K562 (cell line): ENCODE measurements at regions not wholly inside any gene's neighbourhood (a gene's known extent, or its start where the extent isn't known, plus 50 kb on each side); places are given as distances from the start of the nearest gene placed in this dataset.

Source experiments
- ATAC-seq: fragments of 200-7000 bp; cut with Tn5 transposase; 3 replicates; pipeline ENCODE4 v1.9.1; 2020; ENCODE audit warnings: moderate library complexity
- BruUV-seq: library from RNA; stranded (reverse); fragments of 400-500 nt; replicated peaks from 2 replicates; lab custom pipeline; 2021; lab: Mats Ljungman, UMichigan
- CTCF ChIA-PET: fragments of 300-600 bp; formaldehyde crosslinking; extraction: SDS; loops from one replicate; lab custom pipeline; 2021; ENCODE audit warnings: low intra/inter-chr PET ratio; lab: Yijun Ruan, JAX
- POLR2A ChIA-PET: fragments of 300-600, 350-650 bp; sonication (Branson Sonifier 250); formaldehyde crosslinking; extraction: SDS; loops from one replicate; lab custom pipeline; 2021; ENCODE audit warnings: antibody characterized with exemption, inconsistent platforms; lab: Yijun Ruan, JAX
- DNase-seq, 4 experiments: peaks; one replicate each; pipeline versions ENCODE4 v3.0.0 to v3.0.0-alpha.2; 2011 to 2018; ENCODE audit warnings: low spot score in 3 of 4, mixed read lengths in 3 of 4; ENCODE audit errors: extremely low read depth in 1 of 4
- FAIRE-seq: peaks from 2 replicates; lab custom pipeline; 2011; peaks lifted over from hg19 to GRCh38; lab: Jason Lieb, UNC
- H2AFZ ChIP-seq: 2 replicates; pipeline ENCODE4 v1.6.0; 2011; ENCODE audit warnings: low read depth, low read length, control low read depth, inconsistent platforms
- H3K27ac ChIP-seq: fragments of 200-600 bp; 3 replicates; pipeline ENCODE4 v1.8.0; 2011; ENCODE audit warnings: low read depth, mild to moderate bottlenecking, control low read depth, inconsistent platforms, low read length, moderate library complexity, mixed read lengths; ENCODE audit errors: extremely low read depth
- H3K27me3 ChIP-seq, 2 experiments: fragments of 300-600 bp in 1 of 2; 2 replicates in 1 of 2; 3 replicates in 1 of 2; pipeline versions ENCODE4 v1.6.0 to v1.8.0; 2011; ENCODE audit warnings: inconsistent platforms in 2 of 2, low read length in 2 of 2, mild to moderate bottlenecking in 1 of 2, mixed read lengths in 1 of 2, moderate library complexity in 1 of 2; ENCODE audit not compliant: control insufficient read depth in 2 of 2, insufficient read depth in 2 of 2
- H3K36me3 ChIP-seq: fragments of 300-600 bp; 3 replicates; pipeline ENCODE4 v1.8.0; 2011; ENCODE audit warnings: mild to moderate bottlenecking, low read length, inconsistent platforms; ENCODE audit not compliant: control insufficient read depth, insufficient read depth
- H3K4me1 ChIP-seq, 2 experiments: fragments of 200-600 bp in 1 of 2; replicated peaks in 1 of 2; 2 replicates in 1 of 2; 3 replicates in 1 of 2; pipeline versions ENCODE4 v1.5.1 to v1.8.0; 2011; ENCODE audit warnings: inconsistent platforms in 2 of 2, low read length in 2 of 2, mild to moderate bottlenecking in 1 of 2, mixed read lengths in 1 of 2, moderate library complexity in 1 of 2; ENCODE audit not compliant: control insufficient read depth in 2 of 2, insufficient read depth in 2 of 2
- H3K4me2 ChIP-seq: 2 replicates; pipeline ENCODE4 v1.6.1; 2011; ENCODE audit warnings: low read length, control low read depth, inconsistent platforms, mixed read lengths; ENCODE audit not compliant: insufficient read depth
- H3K4me3 ChIP-seq: fragments of 200-600 bp; sonication (generic), shearing (Covaris generic); 2 replicates; pipeline ENCODE4 v1.5.1; 2016; ENCODE audit warnings: control low read depth, inconsistent platforms
- H3K79me2 ChIP-seq: fragments of 200-600 bp; 3 replicates; pipeline ENCODE4 v1.8.0; 2011; ENCODE audit warnings: low read length, inconsistent platforms; ENCODE audit not compliant: control insufficient read depth, insufficient read depth
- H3K9ac ChIP-seq, 2 experiments: 2 replicates each; pipeline versions ENCODE4 v1.6.0 to v1.6.1; 2011; ENCODE audit warnings: low read depth in 2 of 2, low read length in 2 of 2, control low read depth in 1 of 2, inconsistent platforms in 1 of 2, mild to moderate bottlenecking in 1 of 2, mixed read lengths in 1 of 2; ENCODE audit not compliant: insufficient read depth in 1 of 2
- H3K9me1 ChIP-seq: one replicate; pipeline ENCODE4 v1.6.0; 2011; ENCODE audit warnings: inconsistent platforms, mild to moderate bottlenecking, low read length, moderate library complexity; ENCODE audit not compliant: control insufficient read depth, insufficient read depth
- H3K9me3 ChIP-seq: replicated peaks from 2 replicates; pipeline ENCODE4 v1.5.1; 2011; ENCODE audit warnings: low read depth, low read length, inconsistent platforms; ENCODE audit not compliant: control insufficient read depth, insufficient read depth
- H4K20me1 ChIP-seq: replicated peaks from 2 replicates; pipeline ENCODE4 v1.6.1; 2011; ENCODE audit warnings: low read length, inconsistent platforms, mixed read lengths; ENCODE audit not compliant: control insufficient read depth, insufficient read depth
- CEBPG ChIP-seq, 3 experiments: fragments of 200-800 bp in 1 of 3; sonication (Bioruptor generic) in 1 of 3; sonication (generic) in 1 of 3; formaldehyde crosslinking in 1 of 3; IDR thresholded peaks in 2 of 3; conservative IDR thresholded peaks in 1 of 3; 2 replicates each; pipeline versions ENCODE4 v1.6.1 to v1.8.0; 2016 to 2022; ENCODE audit warnings: missing compliant biosample characterization in 2 of 3, missing genetic modification characterization in 2 of 3, mild to moderate bottlenecking in 1 of 3, missing genetic modification reagents in 1 of 3
- FOXO4 ChIP-seq: fragments of 450-650 bp; formaldehyde crosslinking; IDR thresholded peaks from 2 replicates; pipeline ENCODE4 v1.4.0; 2020; ENCODE audit warnings: mild to moderate bottlenecking, moderate library complexity
- NCOA1 ChIP-seq: fragments of 450-650 bp; IDR thresholded peaks from 2 replicates; pipeline ENCODE4 v1.6.1; 2016; ENCODE audit warnings: low read depth
- PKNOX1 ChIP-seq: fragments of 450-650 bp; IDR thresholded peaks from 2 replicates; pipeline ENCODE4 v1.6.1; 2016
- RBM14 ChIP-seq: fragments of 200-400 bp; formaldehyde crosslinking; IDR thresholded peaks from 2 replicates; pipeline ENCODE4 v1.6.1; 2018; ENCODE audit warnings: low read depth, mild to moderate bottlenecking, low read length, moderate library complexity, borderline replicate concordance; ENCODE audit not compliant: insufficient read depth
- UBTF ChIP-seq, 2 experiments: IDR thresholded peaks; 2 replicates each; pipeline ENCODE4 v1.6.1; 2012; ENCODE audit warnings: improper control_type of control experiment in 2 of 2, low read depth in 2 of 2, low read length in 2 of 2, borderline replicate concordance in 1 of 2
- WGBS: fragments of 100-300 bp; shearing (Covaris generic); methylation state at CpG from one replicate; pipeline ENCODE4 v1.1.6; 2016; ENCODE audit warnings: low coverage, mixed read lengths; ENCODE audit not compliant: insufficient coverage; ENCODE audit errors: missing lambda C conversion rate; 5-methylcytosine and 5-hydroxymethylcytosine counted together
- in situ Hi-C: fragments of 300-500 bp; cut with MboI; formaldehyde crosslinking; loops from 4 replicates; pipeline ENCODE4 v1.15.0; 2018; ENCODE audit warnings: inconsistent platforms, mixed read lengths
- intact Hi-C: fragments of 100-400 bp; cut with micrococcal nuclease; formaldehyde crosslinking; loops from 2 replicates; pipeline ENCODE4 v1.14.2; 2022

GRCh38 chr2:217327953-217328621 is 468.2 kb upstream of the TNP1 start (continued):
- TF ChIP-seq UBTF (IDR thresholded peaks at IDR 0.05; ENCODE audit: borderline replicate concordance in 1 of 2, low read depth in 2 of 2, low read length in 2 of 2), result no peak
- TF ChIP-seq RBM14, result no peak
- TF ChIP-seq NCOA1, result no peak
- TF ChIP-seq PKNOX1, result no peak
- TF ChIP-seq, all 486 proteins: peak for 0

- Histone ChIP-seq H3K4me2 (no peak overlapping the region), H4K20me1 (no peaks in the 10 kb centered on the region), H3K4me3 (no peak overlapping the region), H3K9me3 (no peaks in the 10 kb centered on the region), H3K9ac (no peak overlapping the region), H3K36me3 (no peaks in the 10 kb centered on the region), H3K9me1 (no peaks in the 10 kb centered on the region), H3K79me2 (no peaks in the 10 kb centered on the region)
- no TSS peak for BruUV-seq
- CTCF ChIA-PET, result no interaction called here
- ATAC-seq, result no peak
- POLR2A ChIA-PET, result interaction anchor here (0.7 kb wide), 1 partner anchor 702 kb away, joined by 3 read pairs; no protein-coding TSS in a partner anchor
- no peak for FAIRE-seq
- TF ChIP-seq CEBPG (CRISPR knock-in tag; IDR thresholded peaks at IDR 0.05) (no peak), CEBPG (tag; conservative IDR thresholded peaks at IDR 0.05 in 1 of 2, IDR thresholded peaks at IDR 0.05 in 1 of 2) (peak in 1 of 2 experiments; percentile 31; a peak in 1 of 4 replicates), FOXO4 (CRISPR knock-in tag) (no peak)
- TF ChIP-seq, all 486 proteins: peak for 1
- no peaks in the 10 kb centered on the region for H3K27me3 ChIP-seq
- in situ Hi-C loops (no loop called here), intact Hi-C loops (no loop called here)
- WGBS, result 0% methylated on average over 1 of the region's 1 CpG
- no peak for DNase-seq
- no peaks in the 10 kb centered on the region for H3K4me1 ChIP-seq
- no peak overlapping the region for H3K27ac ChIP-seq
- H2AFZ ChIP-seq, result no peak overlapping the region
Observed at GRCh38 chr2:217326238-217327022, 466.6 kb upstream of the TNP1 start.
